ENCODE measurements at regions not wholly inside any gene's neighbourhood (a gene's known extent, or its start where the extent isn't known, plus 50 kb on each side); places are given as distances from the start of the nearest gene placed in this dataset.
"Not testable (repeated sequence)": the region's sequence is repeated elsewhere in the genome, so short reads cannot be mapped to it uniquely, and the experiment has no call there.

DNA sequence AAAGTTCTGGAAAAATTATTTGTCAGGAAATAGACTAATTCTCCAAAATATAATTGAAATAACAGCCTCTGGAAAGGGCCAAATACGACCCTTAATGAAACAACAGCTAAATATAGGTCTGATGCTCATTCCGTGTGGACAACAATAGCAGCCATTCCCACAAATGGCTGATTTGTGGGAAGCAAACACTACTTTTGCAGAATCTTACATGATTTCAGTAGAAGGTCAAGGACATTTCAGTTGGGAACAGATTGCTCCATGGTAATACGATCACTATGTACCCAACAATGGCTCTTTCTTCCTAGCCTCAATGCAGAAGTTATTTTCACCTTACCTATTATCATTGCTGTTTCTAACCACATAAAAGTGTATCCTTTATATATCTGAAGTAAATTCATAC, 1859.9 kb downstream of the FOXD4L5 start:
- TF ChIP-seq, protein P1, sequence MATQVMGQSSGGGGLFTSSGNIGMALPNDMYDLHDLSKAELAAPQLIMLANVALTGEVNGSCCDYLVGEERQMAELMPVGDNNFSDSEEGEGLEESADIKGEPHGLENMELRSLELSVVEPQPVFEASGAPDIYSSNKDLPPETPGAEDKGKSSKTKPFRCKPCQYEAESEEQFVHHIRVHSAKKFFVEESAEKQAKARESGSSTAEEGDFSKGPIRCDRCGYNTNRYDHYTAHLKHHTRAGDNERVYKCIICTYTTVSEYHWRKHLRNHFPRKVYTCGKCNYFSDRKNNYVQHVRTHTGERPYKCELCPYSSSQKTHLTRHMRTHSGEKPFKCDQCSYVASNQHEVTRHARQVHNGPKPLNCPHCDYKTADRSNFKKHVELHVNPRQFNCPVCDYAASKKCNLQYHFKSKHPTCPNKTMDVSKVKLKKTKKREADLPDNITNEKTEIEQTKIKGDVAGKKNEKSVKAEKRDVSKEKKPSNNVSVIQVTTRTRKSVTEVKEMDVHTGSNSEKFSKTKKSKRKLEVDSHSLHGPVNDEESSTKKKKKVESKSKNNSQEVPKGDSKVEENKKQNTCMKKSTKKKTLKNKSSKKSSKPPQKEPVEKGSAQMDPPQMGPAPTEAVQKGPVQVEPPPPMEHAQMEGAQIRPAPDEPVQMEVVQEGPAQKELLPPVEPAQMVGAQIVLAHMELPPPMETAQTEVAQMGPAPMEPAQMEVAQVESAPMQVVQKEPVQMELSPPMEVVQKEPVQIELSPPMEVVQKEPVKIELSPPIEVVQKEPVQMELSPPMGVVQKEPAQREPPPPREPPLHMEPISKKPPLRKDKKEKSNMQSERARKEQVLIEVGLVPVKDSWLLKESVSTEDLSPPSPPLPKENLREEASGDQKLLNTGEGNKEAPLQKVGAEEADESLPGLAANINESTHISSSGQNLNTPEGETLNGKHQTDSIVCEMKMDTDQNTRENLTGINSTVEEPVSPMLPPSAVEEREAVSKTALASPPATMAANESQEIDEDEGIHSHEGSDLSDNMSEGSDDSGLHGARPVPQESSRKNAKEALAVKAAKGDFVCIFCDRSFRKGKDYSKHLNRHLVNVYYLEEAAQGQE (IDR thresholded peaks at IDR 0.05; ENCODE audit: low read depth), result not testable (repeated sequence)
- not testable (repeated sequence) for TF ChIP-seq SRF (IDR thresholded peaks at IDR 0.05; ENCODE audit: low read depth); POLR2A (IDR thresholded peaks at IDR 0.05; ENCODE audit: borderline replicate concordance, extremely low read depth, insufficient read depth, insufficient read length)
- TF ChIP-seq, protein P2, sequence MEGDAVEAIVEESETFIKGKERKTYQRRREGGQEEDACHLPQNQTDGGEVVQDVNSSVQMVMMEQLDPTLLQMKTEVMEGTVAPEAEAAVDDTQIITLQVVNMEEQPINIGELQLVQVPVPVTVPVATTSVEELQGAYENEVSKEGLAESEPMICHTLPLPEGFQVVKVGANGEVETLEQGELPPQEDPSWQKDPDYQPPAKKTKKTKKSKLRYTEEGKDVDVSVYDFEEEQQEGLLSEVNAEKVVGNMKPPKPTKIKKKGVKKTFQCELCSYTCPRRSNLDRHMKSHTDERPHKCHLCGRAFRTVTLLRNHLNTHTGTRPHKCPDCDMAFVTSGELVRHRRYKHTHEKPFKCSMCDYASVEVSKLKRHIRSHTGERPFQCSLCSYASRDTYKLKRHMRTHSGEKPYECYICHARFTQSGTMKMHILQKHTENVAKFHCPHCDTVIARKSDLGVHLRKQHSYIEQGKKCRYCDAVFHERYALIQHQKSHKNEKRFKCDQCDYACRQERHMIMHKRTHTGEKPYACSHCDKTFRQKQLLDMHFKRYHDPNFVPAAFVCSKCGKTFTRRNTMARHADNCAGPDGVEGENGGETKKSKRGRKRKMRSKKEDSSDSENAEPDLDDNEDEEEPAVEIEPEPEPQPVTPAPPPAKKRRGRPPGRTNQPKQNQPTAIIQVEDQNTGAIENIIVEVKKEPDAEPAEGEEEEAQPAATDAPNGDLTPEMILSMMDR (IDR thresholded peaks at IDR 0.05 in 2 of 3, conservative IDR thresholded peaks at IDR 0.05 in 1 of 3; ENCODE audit: borderline replicate concordance in 1 of 3, insufficient read depth in 1 of 3, low read depth in 2 of 3, low read length in 2 of 3), result not testable (repeated sequence)
